T-helper 2 cell (primary cell): ENCODE measurements at regions not wholly inside any gene's neighbourhood (a gene's known extent, or its start where the extent isn't known, plus 50 kb on each side); places are given as distances from the start of the nearest gene placed in this dataset.
A peak's percentile ranks its signal among the peaks of the same experiment; 100 is the strongest.
"Not testable (repeated sequence)": the region's sequence is repeated elsewhere in the genome, so short reads cannot be mapped to it uniquely, and the experiment has no call there.

Experiments used
- DNase-seq, 5 experiments: peaks; one replicate each; pipeline versions ENCODE4 v3.0.0 to v3.0.0-alpha.2; 2012 to 2022

- DNase-seq, result no peak
These were observed 87.5 kb upstream of the TMEM170B start for GRCh38 chr6:11450037-11450436.

GRCh38 chr6:11449408-11449807, 88.1 kb upstream of the TMEM170B start:
- no peak for DNase-seq

- no peak for DNase-seq
These were observed 89.5 kb upstream of the TMEM170B start for GRCh38 chr6:11448038-11448437.

- no peak for DNase-seq
These were observed 90.3 kb upstream of the TMEM170B start for GRCh38 chr6:11447265-11447664.

GRCh38 chr6:11445146-11445545, 92.4 kb upstream of the TMEM170B start:
- no peak for DNase-seq

- not testable (repeated sequence) for DNase-seq
These were observed 94.4 kb upstream of the TMEM170B start for GRCh38 chr6:11443125-11443524.

GRCh38 chr6:11442495-11442894, 95.1 kb upstream of the TMEM170B start:
- DNase-seq, result no peak

GRCh38 chr6:11439876-11440275, 97.7 kb upstream of the TMEM170B start:
- DNase-seq, result no peak

- DNase-seq, result no peak
These were observed 98.5 kb upstream of the TMEM170B start for GRCh38 chr6:11439017-11439420.

- no peak for DNase-seq
These were observed 99.6 kb upstream of the TMEM170B start for GRCh38 chr6:11437824-11438459.

- DNase-seq, result no peak
These were observed 100.9 kb upstream of the TMEM170B start for GRCh38 chr6:11436508-11437096.

- no peak for DNase-seq
These were observed 102.8 kb upstream of the TMEM170B start for GRCh38 chr6:11434565-11435326.

GRCh38 chr6:11433860-11434259, 103.7 kb upstream of the TMEM170B start:
- DNase-seq, result no peak

GRCh38 chr6:11432713-11433450, 104.7 kb upstream of the TMEM170B start:
- DNase-seq, result no peak

- DNase-seq, result no peak
These were observed 105.5 kb upstream of the TMEM170B start for GRCh38 chr6:11432091-11432490.

GRCh38 chr6:11431455-11431937, 106.1 kb upstream of the TMEM170B start:
- no peak for DNase-seq

GRCh38 chr6:11430036-11430435, 107.5 kb upstream of the TMEM170B start:
- no peak for DNase-seq

GRCh38 chr6:11429577-11429976, 108.0 kb upstream of the TMEM170B start:
- no peak for DNase-seq

GRCh38 chr6:11428895-11429294, 108.7 kb upstream of the TMEM170B start:
- peak in 1 of 5 experiments; percentile 51 for DNase-seq

- DNase-seq, result peak in 1 of 5 experiments; percentile 52
These were observed 109.2 kb upstream of the TMEM170B start for GRCh38 chr6:11428371-11428770.

- DNase-seq, result no peak
These were observed 109.8 kb upstream of the TMEM170B start for GRCh38 chr6:11427723-11428245.

GRCh38 chr6:11427091-11427722, 110.3 kb upstream of the TMEM170B start:
- DNase-seq, result no peak
